ENCODE measurements at regions not wholly inside any gene's neighbourhood (a gene's known extent, or its start where the extent isn't known, plus 50 kb on each side); places are given as distances from the start of the nearest gene placed in this dataset.
"Not testable (repeated sequence)": the region's sequence is repeated elsewhere in the genome, so short reads cannot be mapped to it uniquely, and the experiment has no call there.

DNA sequence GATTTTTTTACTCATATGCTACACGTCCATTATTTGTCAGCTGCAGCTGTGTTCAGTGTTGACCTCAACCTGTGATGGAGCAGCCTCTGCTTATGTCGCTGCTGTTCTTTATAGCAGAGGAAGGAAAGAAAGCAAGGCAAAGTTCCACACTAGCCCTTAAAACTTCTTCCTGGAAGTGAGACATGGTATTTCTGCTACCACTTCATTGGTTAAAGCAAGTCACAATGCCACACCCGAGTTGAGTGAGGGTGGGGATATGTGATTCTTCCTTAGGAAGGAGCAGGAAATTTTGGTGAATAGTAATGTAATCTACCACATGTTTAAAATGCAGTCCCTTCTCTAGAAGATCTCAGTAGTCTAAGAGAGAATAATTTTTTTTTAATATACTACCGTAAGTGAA is 224.8 kb upstream of the DMRT1 start:
- Histone ChIP-seq H3K27ac (ENCODE audit: low read length) (no peak overlapping the region), H3K4me1 (ENCODE audit: control insufficient read depth, insufficient read depth, low read length) (no peaks in the 10 kb centered on the region)
- 46% methylated on average over 4 of the region's 4 CpGs for WGBS

DNA sequence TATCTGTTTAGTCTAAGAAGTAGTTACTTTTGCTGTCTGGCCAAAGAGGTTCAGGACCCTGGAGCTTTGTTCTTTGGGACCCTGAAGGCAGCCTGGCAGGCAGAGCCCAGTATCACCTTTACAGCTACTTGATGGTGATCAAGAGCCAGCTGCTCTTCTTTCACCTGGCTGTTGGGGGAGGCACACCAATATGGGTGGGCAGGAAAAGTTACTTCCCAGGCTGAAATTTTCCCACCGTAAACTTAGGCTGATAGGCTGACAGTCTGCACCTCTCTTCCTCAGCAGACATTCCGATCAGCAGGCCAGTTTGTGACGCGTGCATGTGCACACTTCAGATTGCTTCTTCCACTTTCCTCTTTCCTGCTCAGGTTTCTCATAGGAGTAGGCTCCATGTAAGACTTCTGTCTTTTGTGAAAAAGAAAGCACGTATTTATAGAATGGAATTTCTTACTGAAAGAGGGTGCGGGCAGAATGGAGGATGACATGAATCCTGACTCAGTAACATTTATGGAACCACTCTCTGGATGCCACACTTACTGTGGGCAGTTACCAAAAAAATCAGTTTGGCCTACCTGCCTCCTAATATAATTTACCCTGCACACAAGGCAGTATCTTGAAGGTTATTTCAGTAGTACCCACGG is 223.9 kb upstream of the DMRT1 start:
- Histone ChIP-seq H3K9me3 (ENCODE audit: control insufficient read depth, low read length) (no peaks in the 10 kb centered on the region), H3K27me3 (ENCODE audit: control insufficient read depth, insufficient read depth) (no peaks in the 10 kb centered on the region), H3K27ac (ENCODE audit: low read length) (peak overlapping the region; percentile 85), H3K4me3 (ENCODE audit: low read length) (no peak overlapping the region), H3K4me1 (ENCODE audit: control insufficient read depth, insufficient read depth, low read length) (no peaks in the 10 kb centered on the region)
- WGBS, result 70% methylated on average over 7 of the region's 7 CpGs
- intact Hi-C loops (cut with DNase I), result no loop called here
- DNase-seq, result no peak
- peak in 1 of 2 donors; percentile 15 for ATAC-seq

More for the DNA sequence above, 224.8 kb upstream of the DMRT1 start:
- no peak for DNase-seq
- Histone ChIP-seq H3K9me3 (ENCODE audit: control insufficient read depth, low read length) (no peaks in the 10 kb centered on the region), H3K27me3 (ENCODE audit: control insufficient read depth, insufficient read depth) (no peaks in the 10 kb centered on the region), H3K4me3 (ENCODE audit: low read length) (no peak overlapping the region)
- peak in 1 of 2 donors; percentile 33 for ATAC-seq
- intact Hi-C loops (cut with DNase I), result no loop called here

DNA sequence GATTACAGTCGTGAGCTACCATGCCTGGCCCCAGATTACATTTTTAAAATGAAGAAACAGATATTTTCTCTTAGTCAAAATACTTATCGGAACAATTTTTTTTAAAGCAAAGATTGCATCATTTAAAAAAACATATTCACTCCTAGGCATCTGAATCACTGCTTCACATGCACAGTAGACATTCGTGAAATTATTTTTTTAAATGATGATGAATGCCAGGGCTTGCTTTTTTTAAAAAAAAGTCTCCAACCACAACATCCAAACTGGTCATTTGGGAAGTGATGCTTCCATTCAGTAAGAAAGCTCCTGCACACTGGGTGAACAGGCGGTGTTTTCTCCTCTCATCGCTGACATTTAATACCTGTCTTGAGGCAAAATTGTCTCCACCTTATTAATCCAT is 223.0 kb upstream of the DMRT1 start:
- ATAC-seq (no peak), DNase-seq (no peak)
- intact Hi-C loops (cut with DNase I), result no loop called here
- Histone ChIP-seq H3K4me1 (ENCODE audit: control insufficient read depth, insufficient read depth, low read length) (no peaks in the 10 kb centered on the region), H3K9me3 (ENCODE audit: control insufficient read depth, low read length) (no peaks in the 10 kb centered on the region), H3K27ac (ENCODE audit: low read length) (peak overlapping the region; percentile 19), H3K27me3 (ENCODE audit: control insufficient read depth, insufficient read depth) (no peaks in the 10 kb centered on the region), H3K4me3 (ENCODE audit: low read length) (no peak overlapping the region)
- 73% methylated on average over 5 of the region's 5 CpGs for WGBS

DNA sequence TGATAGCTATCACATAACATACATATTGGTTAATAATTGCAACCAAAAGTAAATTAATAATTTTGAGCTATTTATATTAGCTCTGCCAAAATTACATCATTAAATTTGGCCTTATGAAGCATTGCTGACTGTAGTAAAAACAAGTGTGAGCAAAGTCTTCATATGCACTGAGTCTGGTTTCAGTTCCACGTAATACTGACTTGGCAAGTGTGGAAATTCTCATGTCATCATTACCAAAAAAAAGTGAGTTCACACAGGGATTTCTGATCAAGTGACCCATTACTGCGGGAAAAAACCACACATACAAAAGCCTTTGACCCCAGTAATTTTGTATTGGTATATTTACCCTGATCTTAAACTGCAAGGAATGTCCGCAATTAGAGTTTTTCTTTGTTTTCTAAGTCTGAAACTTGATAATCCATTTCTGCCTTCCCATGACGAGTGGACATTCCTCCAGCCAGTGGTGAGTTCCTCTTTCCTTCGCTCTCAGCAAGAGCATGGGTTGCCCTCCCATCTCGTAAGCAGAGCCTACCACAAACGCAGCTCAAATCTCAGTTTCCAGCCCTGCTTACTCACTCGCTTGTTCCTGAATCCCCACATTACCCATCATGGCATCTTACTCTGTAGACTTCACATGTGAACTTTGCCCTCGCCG is 220.2 kb upstream of the DMRT1 start:
- H3K4me1 ChIP-seq (ENCODE audit: control insufficient read depth, insufficient read depth, low read length), result no peaks in the 10 kb centered on the region

DNA sequence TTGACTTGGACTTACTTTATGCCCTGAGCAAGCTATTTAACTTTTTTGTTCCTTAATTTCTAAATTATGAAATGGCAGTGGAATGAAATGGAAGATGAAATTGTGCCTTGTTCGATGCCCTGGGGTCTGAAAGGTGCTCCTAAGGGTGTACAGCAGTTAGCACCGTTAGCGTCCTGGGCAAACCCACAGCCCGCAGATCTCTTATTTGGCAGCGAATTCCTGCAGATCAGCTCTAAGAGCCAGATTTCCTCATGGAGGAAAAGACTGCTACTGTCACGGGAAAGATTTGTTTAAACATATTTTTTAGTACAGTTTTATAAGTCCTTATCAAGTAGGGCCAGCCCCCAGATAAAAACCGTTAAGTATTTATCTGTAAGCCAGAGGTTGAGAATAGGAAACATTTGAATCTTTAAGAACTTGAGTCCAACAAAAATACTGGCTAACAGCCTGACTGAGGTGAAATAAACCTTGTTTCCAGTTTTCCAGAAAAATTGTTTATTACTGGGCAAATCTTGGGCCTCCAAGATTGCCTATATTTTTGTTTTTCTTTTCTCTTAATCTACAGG is 216.5 kb upstream of the DMRT1 start:
- DNase-seq (no peak), ATAC-seq (peak; percentile 20 to 75)
- 16% methylated on average over 7 of the region's 7 CpGs for WGBS
- Histone ChIP-seq H3K27me3 (ENCODE audit: control insufficient read depth, insufficient read depth) (no peaks in the 10 kb centered on the region), H3K27ac (ENCODE audit: low read length) (no peak overlapping the region), H3K4me1 (ENCODE audit: control insufficient read depth, insufficient read depth, low read length) (peaks cover 8% of the 10 kb centered on the region), H3K9me3 (ENCODE audit: control insufficient read depth, low read length) (no peaks in the 10 kb centered on the region), H3K4me3 (ENCODE audit: low read length) (no peak overlapping the region)
- intact Hi-C loops (cut with DNase I), result no loop called here

More for the DNA sequence above, 220.2 kb upstream of the DMRT1 start:
- Histone ChIP-seq H3K27me3 (ENCODE audit: control insufficient read depth, insufficient read depth) (no peaks in the 10 kb centered on the region), H3K9me3 (ENCODE audit: control insufficient read depth, low read length) (no peaks in the 10 kb centered on the region), H3K27ac (ENCODE audit: low read length) (no peak overlapping the region), H3K4me3 (ENCODE audit: low read length) (no peak overlapping the region)
- no peak for ATAC-seq
- 70% methylated on average over 10 of the region's 10 CpGs for WGBS
- DNase-seq, result no peak
- intact Hi-C loops (cut with DNase I), result no loop called here

DNA sequence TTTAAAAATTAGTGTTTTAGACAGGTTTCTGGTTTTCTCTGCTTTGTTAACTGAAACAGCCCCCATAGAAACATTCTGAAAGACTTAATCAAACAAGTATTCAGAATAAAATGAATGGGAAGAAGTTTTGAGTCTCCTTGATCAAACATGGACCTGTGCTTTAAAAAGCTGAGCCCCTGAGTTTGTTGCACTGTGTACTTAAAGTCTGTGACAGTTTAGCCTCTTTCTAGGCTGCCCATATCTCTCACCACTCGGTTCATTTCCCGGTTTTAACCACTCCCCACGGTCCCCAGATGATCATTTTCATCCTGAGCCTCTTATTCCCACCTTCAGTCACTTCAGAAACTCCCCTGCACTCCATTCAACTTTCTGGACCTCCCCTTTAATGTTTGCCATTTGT is 215.9 kb upstream of the DMRT1 start:
- Histone ChIP-seq H3K9me3 (ENCODE audit: control insufficient read depth, low read length) (no peaks in the 10 kb centered on the region), H3K27me3 (ENCODE audit: control insufficient read depth, insufficient read depth) (no peaks in the 10 kb centered on the region), H3K4me1 (ENCODE audit: control insufficient read depth, insufficient read depth, low read length) (peaks cover 8% of the 10 kb centered on the region), H3K27ac (ENCODE audit: low read length) (peak overlapping the region; percentile 53), H3K4me3 (ENCODE audit: low read length) (no peak overlapping the region)
- WGBS, result 19% methylated on average over 3 of the region's 3 CpGs
- ATAC-seq (peak; percentile 22 to 28), DNase-seq (no peak)
- intact Hi-C loops (cut with DNase I), result no loop called here

DNA sequence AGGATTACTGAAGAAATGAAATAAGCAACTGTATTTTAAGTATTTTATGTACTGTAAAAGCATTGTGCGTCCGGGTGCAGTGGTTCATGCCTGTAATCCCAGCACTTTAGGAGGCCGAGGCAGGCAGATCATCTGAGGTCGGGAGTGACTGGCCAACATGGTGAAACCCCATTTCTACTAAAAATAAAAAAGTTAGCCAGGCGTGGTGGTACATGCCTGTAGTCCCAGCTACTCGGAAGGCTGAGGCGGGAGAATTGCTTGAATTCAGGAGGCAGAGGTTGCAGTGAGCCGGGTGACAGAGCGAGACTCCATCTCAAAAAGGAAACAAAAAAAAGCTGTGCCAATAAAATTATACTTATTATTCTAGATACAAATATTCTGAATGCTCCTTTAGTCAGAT is 215.4 kb upstream of the DMRT1 start:
- DNase-seq; H3K9me3 ChIP-seq (ENCODE audit: control insufficient read depth, low read length); intact Hi-C loops (cut with DNase I); H3K4me3 ChIP-seq (ENCODE audit: low read length); H3K27me3 ChIP-seq (ENCODE audit: control insufficient read depth, insufficient read depth); H3K27ac ChIP-seq (ENCODE audit: low read length); H3K4me1 ChIP-seq (ENCODE audit: control insufficient read depth, insufficient read depth, low read length): not testable (repeated sequence)
- ATAC-seq, result peak; percentile 12 to 31
- 51% methylated on average over 9 of the region's 9 CpGs for WGBS

DNA sequence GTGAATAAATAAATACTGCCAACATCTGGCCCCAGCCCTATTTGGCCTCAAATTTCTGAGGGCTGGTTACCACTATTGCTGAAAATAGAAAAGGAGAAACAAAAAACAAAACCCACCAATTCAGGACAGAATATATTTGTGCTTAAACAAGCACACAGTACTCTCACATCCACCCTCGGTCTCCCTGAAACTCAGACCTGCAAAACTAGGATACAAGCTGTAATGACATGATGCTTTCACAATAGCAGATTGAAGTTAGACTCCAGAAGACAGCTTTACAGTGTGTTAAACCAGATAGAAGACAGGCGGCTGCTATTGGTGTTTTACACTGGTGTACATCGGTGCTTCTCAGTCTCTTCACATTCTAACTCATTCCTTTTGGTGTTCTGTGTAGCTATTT is 214.9 kb upstream of the DMRT1 start:
- peaks cover 8% of the 10 kb centered on the region for H3K4me1 ChIP-seq (ENCODE audit: control insufficient read depth, insufficient read depth, low read length)
- intact Hi-C loops (cut with DNase I), result no loop called here
- WGBS, result 47% methylated on average over 3 of the region's 3 CpGs

DNA sequence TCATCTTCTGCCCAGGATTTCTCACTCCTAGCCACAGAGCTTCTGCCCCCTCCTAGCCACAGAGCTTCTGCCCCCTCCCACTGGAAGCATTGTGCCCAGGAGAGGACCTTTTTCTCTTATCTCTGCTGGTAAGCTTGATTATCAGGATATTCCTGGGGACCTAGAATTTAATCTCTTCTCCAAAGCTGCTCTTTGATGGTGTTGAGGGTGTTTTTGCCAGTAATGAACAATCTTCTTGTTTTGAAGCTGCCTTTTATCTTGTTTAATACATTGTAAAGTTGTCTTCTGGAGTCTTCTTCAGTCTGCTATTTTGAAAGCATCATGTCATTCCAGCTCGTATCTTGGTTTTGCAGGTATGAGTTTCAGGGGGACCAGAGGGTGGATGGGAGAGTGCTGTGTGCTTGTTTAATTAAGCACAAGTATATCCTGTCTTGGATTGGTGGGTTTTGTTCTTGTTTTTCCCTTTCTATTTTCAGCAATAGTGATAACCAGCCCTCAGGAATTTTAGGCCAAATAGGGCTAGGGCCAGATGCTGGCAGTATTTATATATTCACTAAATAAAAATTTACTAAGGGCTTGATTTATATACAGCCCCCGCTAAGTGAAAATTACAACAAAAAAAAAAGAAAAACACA is 214.0 kb upstream of the DMRT1 start:
- no peaks in the 10 kb centered on the region for H3K9me3 ChIP-seq (ENCODE audit: control insufficient read depth, low read length)
- WGBS, result 48% methylated on average over 2 of the region's 2 CpGs
- H3K4me3 ChIP-seq (ENCODE audit: low read length), result no peak overlapping the region
- no peak for DNase-seq
- intact Hi-C loops (cut with DNase I), result no loop called here
- H3K4me1 ChIP-seq (ENCODE audit: control insufficient read depth, insufficient read depth, low read length), result peaks cover 8% of the 10 kb centered on the region
- no peaks in the 10 kb centered on the region for H3K27me3 ChIP-seq (ENCODE audit: control insufficient read depth, insufficient read depth)
- ATAC-seq, result peak in 1 of 2 donors; percentile 30
- H3K27ac ChIP-seq (ENCODE audit: low read length), result no peak overlapping the region

More for the DNA sequence above, 214.9 kb upstream of the DMRT1 start:
- no peaks in the 10 kb centered on the region for H3K27me3 ChIP-seq (ENCODE audit: control insufficient read depth, insufficient read depth)
- DNase-seq (no peak), ATAC-seq (peak; percentile 23 to 37)
- H3K9me3 ChIP-seq (ENCODE audit: control insufficient read depth, low read length), result no peaks in the 10 kb centered on the region
- no peak overlapping the region for H3K27ac ChIP-seq (ENCODE audit: low read length)
- H3K4me3 ChIP-seq (ENCODE audit: low read length), result no peak overlapping the region

DNA sequence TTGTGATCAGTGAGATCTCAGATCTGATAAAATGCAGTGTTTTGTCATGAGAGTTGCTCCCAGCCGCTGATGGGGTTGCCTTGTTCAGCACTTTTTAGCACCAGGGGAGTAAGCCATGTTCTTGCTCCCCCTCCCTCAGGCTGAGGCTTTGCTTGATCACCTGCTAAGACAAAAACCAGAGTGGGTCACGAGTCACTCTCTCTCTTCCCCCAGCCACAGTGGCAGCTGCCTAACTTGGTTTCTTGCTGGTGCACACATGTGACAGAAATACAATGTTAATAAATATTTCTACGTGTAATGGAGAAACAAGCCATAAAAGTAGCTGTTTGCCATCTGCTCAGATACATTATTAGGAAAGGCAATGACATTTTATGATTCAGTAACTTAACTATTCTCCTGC is 212.4 kb upstream of the DMRT1 start:
- intact Hi-C loops (cut with DNase I), result no loop called here
- H3K4me1 ChIP-seq (ENCODE audit: control insufficient read depth, insufficient read depth, low read length), result peaks cover 8% of the 10 kb centered on the region

DNA sequence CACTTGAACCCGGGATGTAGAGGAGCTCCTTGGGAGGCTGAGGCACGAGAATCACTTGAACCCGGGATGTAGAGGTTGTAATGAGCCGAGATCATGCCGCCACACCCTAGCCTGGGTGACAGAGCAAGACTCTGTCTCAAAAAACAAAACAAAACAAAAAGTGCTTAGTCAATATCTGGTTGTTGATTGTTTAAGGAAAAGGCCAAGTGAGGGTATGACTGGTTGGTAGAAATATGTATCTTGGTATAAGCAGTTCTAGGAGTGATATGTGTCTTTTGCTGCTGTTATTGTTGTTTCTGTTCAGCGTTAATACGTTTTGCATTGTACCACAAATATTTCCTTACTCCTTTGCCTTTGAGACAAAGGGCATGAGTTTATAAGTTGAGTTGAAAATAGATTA is 210.7 kb upstream of the DMRT1 start:
- intact Hi-C loops (cut with DNase I), result no loop called here
- no peak for ATAC-seq
- Histone ChIP-seq H3K27me3 (ENCODE audit: control insufficient read depth, insufficient read depth) (no peaks in the 10 kb centered on the region), H3K9me3 (ENCODE audit: control insufficient read depth, low read length) (no peaks in the 10 kb centered on the region), H3K4me3 (ENCODE audit: low read length) (no peak overlapping the region), H3K27ac (ENCODE audit: low read length) (no peak overlapping the region), H3K4me1 (ENCODE audit: control insufficient read depth, insufficient read depth, low read length) (peaks cover 12% of the 10 kb centered on the region)
- DNase-seq, result no peak
- WGBS, result 91% methylated on average over 7 of the region's 7 CpGs

More for the DNA sequence above, 212.4 kb upstream of the DMRT1 start:
- 66% methylated on average over 3 of the region's 3 CpGs for WGBS
- Histone ChIP-seq H3K4me3 (ENCODE audit: low read length) (no peak overlapping the region), H3K27ac (ENCODE audit: low read length) (no peak overlapping the region), H3K27me3 (ENCODE audit: control insufficient read depth, insufficient read depth) (no peaks in the 10 kb centered on the region), H3K9me3 (ENCODE audit: control insufficient read depth, low read length) (no peaks in the 10 kb centered on the region)
- ATAC-seq, result no peak
- no peak for DNase-seq

All from right cardiac atrium (tissue), 5 donors.